MM.1S (cell line): ENCODE measurements at regions not wholly inside any gene's neighbourhood (a gene's known extent, or its start where the extent isn't known, plus 50 kb on each side); places are given as distances from the start of the nearest gene placed in this dataset.

Experiments
- CTCF ChIP-seq: fragments of 300-600 bp; sonication (generic); IDR thresholded peaks from 2 replicates; pipeline ENCODE4 v1.5.1; 2016; ENCODE audit warnings: antibody characterized with exemption, low read length, mixed read lengths
- EZH2 ChIP-seq: fragments of 300-600 bp; sonication (generic); optimal IDR thresholded peaks from 2 replicates; pipeline ENCODE3; 2017; ENCODE audit warnings: low read depth, mild to moderate bottlenecking, antibody characterized with exemption, low read length, mixed read lengths

- no peak for TF ChIP-seq CTCF
- no peak for TF ChIP-seq EZH2
These were observed 57.8 kb upstream of the BOC start for GRCh38 chr3:113153499-113154107.
